ENCODE measurements at regions not wholly inside any gene's neighbourhood (a gene's known extent, or its start where the extent isn't known, plus 50 kb on each side); places are given as distances from the start of the nearest gene placed in this dataset.

- no peaks in the 10 kb centered on the region for H3K9me3 Mint-ChIP-seq (ENCODE audit: unreplicated experiment)
- intact Hi-C loops (cut with micrococcal nuclease) = no loop called here
- H3K4me3 Mint-ChIP-seq (ENCODE audit: unreplicated experiment) = no peak overlapping the region
- ChIA-PET POLR2A (no interaction called here), CTCF (no interaction called here)
- no peak for TF ChIP-seq CTCF (IDR thresholded peaks at IDR 0.05; ENCODE audit: unreplicated experiment)
- peaks cover 20% of the 10 kb centered on the region for H3K4me1 Mint-ChIP-seq (ENCODE audit: insufficient read depth, unreplicated experiment)
- no peaks in the 10 kb centered on the region for H3K27me3 Mint-ChIP-seq (ENCODE audit: insufficient read depth, unreplicated experiment)
- no TSS peak for BruUV-seq (replicated peaks)
- DNase-seq (ENCODE audit: unreplicated experiment) = no peak
- no peaks in the 10 kb centered on the region for H3K36me3 Mint-ChIP-seq (ENCODE audit: insufficient read depth, unreplicated experiment)
- no peak overlapping the region for H3K27ac Mint-ChIP-seq (ENCODE audit: low read depth, unreplicated experiment)
Measured at GRCh38 chr13:74064805-74065312, 69.3 kb downstream of the KLF12 start.

GRCh38 chr13:74063533-74064100, 70.6 kb downstream of the KLF12 start:
- H3K36me3 Mint-ChIP-seq (ENCODE audit: insufficient read depth, unreplicated experiment) = no peaks in the 10 kb centered on the region
- ChIA-PET POLR2A (no interaction called here), CTCF (interaction anchor here (0.7 kb wide), 1 partner anchor 979 kb away, joined by 3 read pairs; no protein-coding TSS in a partner anchor)
- no peak for DNase-seq (ENCODE audit: unreplicated experiment)
- intact Hi-C loops (cut with micrococcal nuclease) = no loop called here
- no peak for TF ChIP-seq CTCF (IDR thresholded peaks at IDR 0.05; ENCODE audit: unreplicated experiment)
- H3K4me3 Mint-ChIP-seq (ENCODE audit: unreplicated experiment) = no peak overlapping the region
- H3K27ac Mint-ChIP-seq (ENCODE audit: low read depth, unreplicated experiment) = no peak overlapping the region
- H3K4me1 Mint-ChIP-seq (ENCODE audit: insufficient read depth, unreplicated experiment) = peaks cover 20% of the 10 kb centered on the region
- no peaks in the 10 kb centered on the region for H3K27me3 Mint-ChIP-seq (ENCODE audit: insufficient read depth, unreplicated experiment)
- H3K9me3 Mint-ChIP-seq (ENCODE audit: unreplicated experiment) = no peaks in the 10 kb centered on the region
- no TSS peak for BruUV-seq (replicated peaks)

GRCh38 chr13:74062933-74063332, 71.3 kb downstream of the KLF12 start:
- Mint-ChIP-seq H3K4me1 (ENCODE audit: insufficient read depth, unreplicated experiment) (peaks cover 20% of the 10 kb centered on the region), H3K27ac (ENCODE audit: low read depth, unreplicated experiment) (no peak overlapping the region), H3K27me3 (ENCODE audit: insufficient read depth, unreplicated experiment) (no peaks in the 10 kb centered on the region), H3K9me3 (ENCODE audit: unreplicated experiment) (no peaks in the 10 kb centered on the region), H3K36me3 (ENCODE audit: insufficient read depth, unreplicated experiment) (no peaks in the 10 kb centered on the region), H3K4me3 (ENCODE audit: unreplicated experiment) (no peak overlapping the region)
- no peak for DNase-seq (ENCODE audit: unreplicated experiment)
- POLR2A ChIA-PET = no interaction called here
- CTCF ChIA-PET = no interaction called here
- TF ChIP-seq CTCF (IDR thresholded peaks at IDR 0.05; ENCODE audit: unreplicated experiment) = no peak
- intact Hi-C loops (cut with micrococcal nuclease) = no loop called here
- no TSS peak for BruUV-seq (replicated peaks)

GRCh38 chr13:74061926-74062595, 72.1 kb downstream of the KLF12 start:
- Mint-ChIP-seq H3K27me3 (ENCODE audit: insufficient read depth, unreplicated experiment) (no peaks in the 10 kb centered on the region), H3K4me3 (ENCODE audit: unreplicated experiment) (no peak overlapping the region), H3K4me1 (ENCODE audit: insufficient read depth, unreplicated experiment) (peaks cover 26% of the 10 kb centered on the region), H3K9me3 (ENCODE audit: unreplicated experiment) (no peaks in the 10 kb centered on the region), H3K27ac (ENCODE audit: low read depth, unreplicated experiment) (no peak overlapping the region), H3K36me3 (ENCODE audit: insufficient read depth, unreplicated experiment) (no peaks in the 10 kb centered on the region)
- POLR2A ChIA-PET = no interaction called here
- TF ChIP-seq CTCF (IDR thresholded peaks at IDR 0.05; ENCODE audit: unreplicated experiment) = no peak
- peak; percentile 30 for DNase-seq (ENCODE audit: unreplicated experiment)
- CTCF ChIA-PET = interaction anchor here (0.6 kb wide), 1 partner anchor 380 kb away, joined by 3 read pairs; no protein-coding TSS in a partner anchor
- intact Hi-C loops (cut with micrococcal nuclease) = no loop called here
- BruUV-seq (replicated peaks) = no TSS peak
